ENCODE measurements at regions not wholly inside any gene's neighbourhood (a gene's known extent, or its start where the extent isn't known, plus 50 kb on each side); places are given as distances from the start of the nearest gene placed in this dataset.
"Not testable (repeated sequence)": the region's sequence is repeated elsewhere in the genome, so short reads cannot be mapped to it uniquely, and the experiment has no call there.

DNA sequence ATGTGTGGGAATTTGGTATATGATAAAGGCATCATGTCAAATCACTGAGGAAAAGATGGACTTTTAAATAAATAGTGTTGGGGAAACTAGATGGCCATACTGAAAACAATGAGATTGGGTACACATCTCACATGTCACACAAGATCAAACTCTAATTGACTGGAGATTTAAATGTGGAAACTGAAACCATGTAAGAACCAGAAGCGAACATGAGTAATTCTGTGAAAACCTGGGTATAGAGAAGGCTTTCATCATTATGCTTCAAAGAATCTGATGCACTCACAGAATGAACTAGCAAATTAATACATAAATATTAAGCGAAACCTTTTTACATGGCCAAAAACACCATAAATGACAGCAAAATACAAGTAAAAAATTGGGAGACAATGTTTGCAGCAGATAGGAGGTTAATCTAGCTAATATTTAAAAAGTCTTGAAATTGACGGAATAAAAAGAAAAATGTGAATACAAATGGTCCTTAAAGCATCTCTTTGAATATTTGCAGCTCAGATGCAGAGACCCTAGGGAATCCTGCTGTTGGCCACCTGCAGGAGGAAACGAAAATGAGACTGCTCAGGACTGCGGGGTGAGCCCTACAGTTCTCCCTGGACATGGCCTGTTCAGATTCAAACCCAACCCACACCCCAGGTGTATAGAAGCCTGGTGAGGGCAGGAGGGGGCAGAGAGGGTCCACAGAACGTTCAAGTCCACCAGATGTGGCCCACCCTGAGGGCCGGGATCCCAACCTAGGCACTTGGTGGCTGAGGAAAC lies 297.6 kb upstream of the WSB1 start:
- not testable (repeated sequence) for H3K27me3 ChIP-seq (ENCODE audit: control insufficient read depth, insufficient read depth, low read length); H3K36me3 ChIP-seq (ENCODE audit: control insufficient read depth, insufficient read depth, low read length); H3K4me3 ChIP-seq (ENCODE audit: low read depth, low read length); FAIRE-seq; DNase-seq (ENCODE audit: low read depth)

DNA sequence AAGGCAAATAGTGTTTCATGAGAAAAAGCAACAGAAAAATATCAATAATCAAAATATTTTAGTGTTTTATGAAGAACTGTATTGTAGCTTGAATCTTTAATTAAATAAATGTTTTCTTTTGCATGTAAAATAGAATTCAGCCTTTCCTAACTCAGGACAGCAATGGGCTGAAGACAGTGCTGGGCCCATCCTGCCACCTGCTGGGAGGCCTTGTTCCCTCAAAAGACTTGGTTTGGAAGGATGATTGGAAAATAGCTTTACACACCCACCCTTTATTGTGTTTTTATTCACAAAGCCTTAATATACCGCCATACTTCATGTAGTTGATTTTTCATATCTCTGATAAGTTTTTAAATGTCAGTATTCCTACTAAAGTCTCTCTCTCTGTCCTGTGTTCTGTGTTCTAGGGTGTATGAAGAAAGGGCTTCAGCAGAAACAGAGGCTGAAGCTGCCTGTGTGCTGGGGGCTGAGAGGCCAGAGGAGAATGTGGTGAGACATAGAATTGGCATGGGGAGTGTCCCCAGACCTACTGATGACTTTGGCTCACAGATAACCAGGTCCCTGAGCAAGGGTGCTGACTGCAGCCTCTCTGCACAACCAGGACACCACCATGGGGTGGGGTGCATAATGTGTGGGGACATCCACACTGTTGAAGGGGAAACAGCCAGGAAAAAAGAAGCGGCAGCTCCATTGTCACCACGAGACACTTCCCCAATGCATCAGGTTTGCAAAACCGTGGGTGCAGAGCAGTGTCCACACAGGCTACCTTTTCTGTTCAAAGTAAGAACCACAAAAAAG lies 286.0 kb upstream of the WSB1 start:
- not testable (repeated sequence) for H3K4me3 ChIP-seq (ENCODE audit: low read depth, low read length); H3K36me3 ChIP-seq (ENCODE audit: control insufficient read depth, insufficient read depth, low read length); H3K27me3 ChIP-seq (ENCODE audit: control insufficient read depth, insufficient read depth, low read length); DNase-seq (ENCODE audit: low read depth); FAIRE-seq

DNA sequence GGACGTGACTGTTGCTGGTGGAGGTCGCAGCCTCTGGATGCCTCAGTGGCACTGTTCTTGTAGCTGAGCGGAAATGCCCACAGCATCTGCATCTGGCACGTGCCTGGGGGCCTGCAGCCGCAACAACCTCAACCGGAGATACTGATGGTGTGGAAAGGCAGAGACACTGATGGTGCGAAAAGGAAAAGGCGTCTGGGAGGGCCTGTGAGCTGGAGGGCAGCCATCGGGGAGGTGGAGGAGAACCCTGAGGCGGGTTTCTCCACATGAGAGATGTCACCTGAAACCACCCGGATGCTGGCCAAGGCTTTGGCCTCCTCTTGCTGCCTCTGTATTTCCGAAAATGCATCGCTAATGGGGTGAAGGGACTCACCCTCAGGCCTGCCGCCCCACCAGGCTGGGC lies 284.8 kb upstream of the WSB1 start:
- H3K36me3 ChIP-seq (ENCODE audit: control insufficient read depth, insufficient read depth, low read length) = no peaks in the 10 kb centered on the region
- DNase-seq (ENCODE audit: low read depth) (no peak), FAIRE-seq (no peak)
- TF ChIP-seq, protein P1, sequence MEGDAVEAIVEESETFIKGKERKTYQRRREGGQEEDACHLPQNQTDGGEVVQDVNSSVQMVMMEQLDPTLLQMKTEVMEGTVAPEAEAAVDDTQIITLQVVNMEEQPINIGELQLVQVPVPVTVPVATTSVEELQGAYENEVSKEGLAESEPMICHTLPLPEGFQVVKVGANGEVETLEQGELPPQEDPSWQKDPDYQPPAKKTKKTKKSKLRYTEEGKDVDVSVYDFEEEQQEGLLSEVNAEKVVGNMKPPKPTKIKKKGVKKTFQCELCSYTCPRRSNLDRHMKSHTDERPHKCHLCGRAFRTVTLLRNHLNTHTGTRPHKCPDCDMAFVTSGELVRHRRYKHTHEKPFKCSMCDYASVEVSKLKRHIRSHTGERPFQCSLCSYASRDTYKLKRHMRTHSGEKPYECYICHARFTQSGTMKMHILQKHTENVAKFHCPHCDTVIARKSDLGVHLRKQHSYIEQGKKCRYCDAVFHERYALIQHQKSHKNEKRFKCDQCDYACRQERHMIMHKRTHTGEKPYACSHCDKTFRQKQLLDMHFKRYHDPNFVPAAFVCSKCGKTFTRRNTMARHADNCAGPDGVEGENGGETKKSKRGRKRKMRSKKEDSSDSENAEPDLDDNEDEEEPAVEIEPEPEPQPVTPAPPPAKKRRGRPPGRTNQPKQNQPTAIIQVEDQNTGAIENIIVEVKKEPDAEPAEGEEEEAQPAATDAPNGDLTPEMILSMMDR (IDR thresholded peaks at IDR 0.05; ENCODE audit: insufficient read depth, low read length, severe bottlenecking) = no peak
- no peak overlapping the region for H3K4me3 ChIP-seq (ENCODE audit: low read depth, low read length)
- no peaks in the 10 kb centered on the region for H3K27me3 ChIP-seq (ENCODE audit: control insufficient read depth, insufficient read depth, low read length)

DNA sequence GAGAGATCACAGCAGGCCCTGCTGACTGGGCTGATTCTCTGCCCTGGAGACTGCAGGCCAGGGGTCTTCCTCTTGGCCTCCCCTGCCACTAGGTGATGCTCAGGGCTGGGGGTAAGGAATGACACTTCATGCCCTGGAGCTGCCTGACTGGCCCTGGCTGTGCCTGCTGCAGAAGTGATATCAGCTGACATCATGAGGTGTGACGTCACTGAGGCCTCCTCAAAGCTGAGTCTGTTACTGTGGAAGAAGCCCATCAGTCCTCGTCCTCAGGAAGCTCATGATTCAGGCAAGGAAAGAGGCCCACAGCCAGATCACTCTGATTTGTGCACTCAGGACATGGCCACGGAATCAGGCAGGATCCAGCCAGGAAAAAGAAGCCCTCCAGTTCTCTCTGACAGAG lies 283.8 kb upstream of the WSB1 start:
- not testable (repeated sequence) for H3K27me3 ChIP-seq (ENCODE audit: control insufficient read depth, insufficient read depth, low read length); H3K4me3 ChIP-seq (ENCODE audit: low read depth, low read length); H3K36me3 ChIP-seq (ENCODE audit: control insufficient read depth, insufficient read depth, low read length); DNase-seq (ENCODE audit: low read depth); FAIRE-seq

DNA sequence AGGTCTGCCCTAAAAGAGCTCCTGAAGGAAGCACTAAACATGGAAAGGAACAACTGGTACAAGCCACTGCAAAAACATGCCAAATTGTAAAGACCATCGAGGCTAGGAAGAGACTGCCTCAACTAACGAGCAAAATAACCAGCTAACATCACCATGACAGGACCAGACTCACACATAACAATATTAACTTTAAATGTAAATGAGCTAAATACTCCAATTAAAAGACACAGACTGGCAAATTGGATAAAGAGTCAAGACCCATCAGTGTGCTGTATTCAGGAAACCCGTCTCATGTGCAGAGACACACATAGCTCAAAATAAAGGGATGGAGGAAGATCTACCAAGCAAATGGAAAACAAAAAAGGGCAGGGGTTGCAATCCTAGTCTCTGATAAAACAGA lies 263.4 kb upstream of the WSB1 start:
- FAIRE-seq; H3K36me3 ChIP-seq (ENCODE audit: control insufficient read depth, insufficient read depth, low read length); H3K4me3 ChIP-seq (ENCODE audit: low read depth, low read length); DNase-seq (ENCODE audit: low read depth); H3K27me3 ChIP-seq (ENCODE audit: control insufficient read depth, insufficient read depth, low read length): not testable (repeated sequence)

DNA sequence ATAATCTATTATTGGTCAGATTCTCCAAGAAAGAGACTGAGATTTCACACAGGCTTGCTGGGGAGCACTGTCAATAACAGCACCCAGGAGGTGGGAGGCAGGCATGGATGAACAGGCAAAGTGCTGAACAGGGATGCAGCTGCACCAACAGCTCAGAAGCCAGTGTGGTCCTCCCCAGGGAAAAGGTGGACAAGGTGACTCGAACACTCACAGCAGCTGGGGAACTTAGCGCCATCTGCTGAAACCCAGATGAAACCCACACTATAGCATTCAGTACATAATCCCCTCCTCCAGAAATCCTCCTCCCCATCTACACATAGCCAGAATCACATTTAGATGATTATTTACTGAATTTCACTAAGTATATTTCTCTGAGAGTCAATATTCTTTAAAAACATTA lies 255.2 kb upstream of the WSB1 start:
- DNase-seq (ENCODE audit: low read depth) (no peak), FAIRE-seq (no peak)
- Histone ChIP-seq H3K36me3 (ENCODE audit: control insufficient read depth, insufficient read depth, low read length) (no peaks in the 10 kb centered on the region), H3K4me3 (ENCODE audit: low read depth, low read length) (no peak overlapping the region), H3K27me3 (ENCODE audit: control insufficient read depth, insufficient read depth, low read length) (no peaks in the 10 kb centered on the region)
- TF ChIP-seq, protein P1 (IDR thresholded peaks at IDR 0.05; ENCODE audit: insufficient read depth, low read length, severe bottlenecking) = no peak

DNA sequence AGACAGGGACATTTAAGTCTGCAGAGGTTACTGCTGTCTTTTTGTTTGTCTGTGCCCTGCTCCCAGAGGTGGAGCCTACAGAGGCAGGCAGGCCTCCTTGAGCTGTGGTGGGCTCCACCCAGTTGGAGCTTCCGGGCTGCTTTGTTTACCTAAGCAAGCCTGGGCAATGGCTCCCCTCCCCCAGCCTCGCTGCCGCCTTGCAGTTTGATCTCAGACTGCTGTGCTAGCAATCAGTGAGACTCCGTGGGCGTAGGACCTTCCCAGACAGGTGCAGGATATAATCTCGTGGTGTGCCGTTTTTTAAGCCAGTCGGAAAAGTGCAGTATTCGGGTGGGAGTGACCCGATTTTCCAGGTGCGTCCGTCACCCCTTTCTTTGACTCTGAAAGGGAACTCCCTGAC lies 248.9 kb upstream of the WSB1 start:
- H3K4me3 ChIP-seq (ENCODE audit: low read depth, low read length); H3K27me3 ChIP-seq (ENCODE audit: control insufficient read depth, insufficient read depth, low read length); H3K36me3 ChIP-seq (ENCODE audit: control insufficient read depth, insufficient read depth, low read length); DNase-seq (ENCODE audit: low read depth); FAIRE-seq: not testable (repeated sequence)

DNA sequence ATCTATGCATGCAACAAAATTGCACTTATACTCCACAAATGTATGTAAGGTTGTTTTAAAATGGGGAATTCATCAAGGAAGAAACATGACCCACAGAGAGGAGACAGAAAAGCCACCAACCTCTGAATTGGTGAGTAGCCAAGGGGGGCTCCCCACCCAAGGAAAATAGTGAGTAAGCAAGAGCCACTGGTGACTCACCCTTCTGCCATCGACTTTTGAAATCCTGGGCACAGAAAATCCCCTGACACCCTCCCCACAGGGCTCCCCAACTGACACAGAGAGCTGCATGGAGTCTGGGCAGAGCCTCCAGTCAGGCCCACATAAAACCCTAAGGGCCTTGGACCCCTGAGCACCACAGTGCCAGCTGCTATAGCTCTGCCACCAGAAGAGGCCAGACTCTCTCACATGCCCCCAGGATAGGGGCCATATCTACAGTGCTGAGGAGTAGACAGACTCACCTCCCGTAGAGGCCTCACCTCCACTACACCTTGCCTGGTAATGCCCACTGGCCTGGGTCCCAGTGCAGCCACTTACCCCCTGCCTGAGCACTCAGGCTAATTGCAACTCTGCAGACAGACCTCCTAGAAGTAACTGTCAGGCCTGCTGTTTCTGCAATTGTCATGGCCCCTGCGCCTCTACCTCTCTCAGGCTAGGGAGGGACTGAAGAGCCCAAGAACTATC lies 244.7 kb upstream of the WSB1 start:
- H3K4me3 ChIP-seq (ENCODE audit: low read depth, low read length) = no peak overlapping the region
- no peaks in the 10 kb centered on the region for H3K27me3 ChIP-seq (ENCODE audit: control insufficient read depth, insufficient read depth, low read length)
- TF ChIP-seq, protein P1 (IDR thresholded peaks at IDR 0.05; ENCODE audit: insufficient read depth, low read length, severe bottlenecking) = no peak
- FAIRE-seq (no peak), DNase-seq (ENCODE audit: low read depth) (peak; percentile 23)
- H3K36me3 ChIP-seq (ENCODE audit: control insufficient read depth, insufficient read depth, low read length) = no peaks in the 10 kb centered on the region

All from bronchial epithelial cell (primary cell).